HepG2 (cell line): ENCODE measurements at regions not wholly inside any gene's neighbourhood (a gene's known extent, or its start where the extent isn't known, plus 50 kb on each side); places are given as distances from the start of the nearest gene placed in this dataset.

Experiments used
- ATAC-seq: fragments of 200-7000 bp; cut with Tn5 transposase; 3 replicates; pipeline ENCODE4 v1.9.1; 2020; ENCODE audit warnings: mild to moderate bottlenecking, moderate library complexity
- BruUV-seq: library from RNA; stranded (reverse); fragments of 400-500 nt; replicated peaks from 2 replicates; lab custom pipeline; 2021; lab: Mats Ljungman, UMichigan
- CTCF ChIA-PET: fragments of 300-600 bp; formaldehyde crosslinking; extraction: SDS; loops from one replicate; lab custom pipeline; 2021; ENCODE audit warnings: low total read pairs, inconsistent platforms, low intra/inter-chr PET ratio; lab: Yijun Ruan, JAX
- POLR2A ChIA-PET: fragments of 350-600 bp; sonication (Branson Sonifier 250); formaldehyde crosslinking; loops from one replicate; lab custom pipeline; 2020; ENCODE audit warnings: antibody characterized with exemption, inconsistent platforms; lab: Yijun Ruan, JAX
- DNase-seq: peaks from one replicate; pipeline ENCODE4 v3.0.0-alpha.2; 2015; ENCODE audit warnings: low spot score
- FAIRE-seq: peaks from 3 replicates; lab custom pipeline; 2011; peaks lifted over from hg19 to GRCh38; lab: Jason Lieb, UNC
- H2AFZ ChIP-seq: one replicate; pipeline ENCODE4 v1.6.1; 2011; ENCODE audit warnings: low read length, inconsistent platforms
- H3K27ac ChIP-seq: fragments of 300-600 bp; 3 replicates; pipeline ENCODE4 v1.8.0; 2011; ENCODE audit warnings: mixed run types, mild to moderate bottlenecking, mixed read lengths, low read length, inconsistent platforms; ENCODE audit not compliant: insufficient read depth; ENCODE audit errors: extremely low read length
- H3K27me3 ChIP-seq, 2 experiments: fragments of 200-600 bp in 1 of 2; 2 replicates in 1 of 2; 3 replicates in 1 of 2; pipeline versions ENCODE4 v1.6.0 to v1.8.0; 2011; ENCODE audit warnings: low read length in 2 of 2, mild to moderate bottlenecking in 2 of 2, moderate library complexity in 2 of 2, inconsistent platforms in 1 of 2; ENCODE audit not compliant: insufficient read depth in 2 of 2, control insufficient read depth in 1 of 2
- H3K36me3 ChIP-seq, 2 experiments: fragments of 200-600 bp in 1 of 2; replicated peaks in 1 of 2; 2 replicates in 1 of 2; 3 replicates in 1 of 2; pipeline versions ENCODE4 v1.5.1 to v1.8.0; 2011; ENCODE audit warnings: low read length in 2 of 2, inconsistent platforms in 1 of 2; ENCODE audit not compliant: insufficient read depth in 2 of 2, control insufficient read depth in 1 of 2
- H3K4me1 ChIP-seq: 2 replicates; pipeline ENCODE4 v1.5.1; 2012; ENCODE audit warnings: low read length, inconsistent platforms; ENCODE audit not compliant: insufficient read depth
- H3K4me2 ChIP-seq: 2 replicates; pipeline ENCODE4 v1.6.0; 2011; ENCODE audit warnings: low read depth, low read length, inconsistent platforms
- H3K4me3 ChIP-seq, 3 experiments: fragments of 200-600 bp in 1 of 3; sonication (generic), shearing (Covaris generic) in 1 of 3; replicated peaks in 1 of 3; 2 replicates each; pipeline ENCODE4 v1.5.1; 2011 to 2016; ENCODE audit warnings: low read length in 3 of 3, inconsistent platforms in 2 of 3, low read depth in 2 of 3, mild to moderate bottlenecking in 2 of 3, control low read depth in 1 of 3, mixed read lengths in 1 of 3; ENCODE audit not compliant: insufficient read depth in 1 of 3
- H3K79me2 ChIP-seq: one replicate; pipeline ENCODE4 v1.6.1; 2011; ENCODE audit warnings: low read length, inconsistent platforms; ENCODE audit not compliant: insufficient read depth
- H3K9ac ChIP-seq: 2 replicates; pipeline ENCODE4 v1.6.0; 2011; ENCODE audit warnings: mild to moderate bottlenecking, low read depth, low read length, inconsistent platforms; ENCODE audit not compliant: insufficient read depth
- H3K9me3 ChIP-seq: 2 replicates; pipeline ENCODE4 v1.5.1; 2012; ENCODE audit warnings: mild to moderate bottlenecking, low read length
- H4K20me1 ChIP-seq: 2 replicates; pipeline ENCODE4 v1.6.0; 2011; ENCODE audit warnings: inconsistent platforms, mild to moderate bottlenecking, low read length, moderate library complexity; ENCODE audit not compliant: insufficient read depth
- ADNP ChIP-seq: sonication (generic); formaldehyde crosslinking; IDR thresholded peaks from 2 replicates; pipeline ENCODE4 v1.4.0; 2020; ENCODE audit warnings: missing genetic modification reagents
- ARID2 ChIP-seq: sonication (generic); formaldehyde crosslinking; IDR thresholded peaks from 2 replicates; pipeline ENCODE4 v1.8.1; 2022; ENCODE audit warnings: mild to moderate bottlenecking, missing genetic modification reagents, borderline replicate concordance
- ATF7 ChIP-seq, 2 experiments: fragments of 450-650 bp in 1 of 2; sonication (generic) in 1 of 2; formaldehyde crosslinking in 1 of 2; IDR thresholded peaks; 2 replicates each; pipeline versions ENCODE4 v1.4.0 to v1.6.1; 2016 to 2020; ENCODE audit warnings: antibody characterized with exemption in 1 of 2, mild to moderate bottlenecking in 1 of 2, missing genetic modification reagents in 1 of 2
- ELK4 ChIP-seq: sonication (generic); formaldehyde crosslinking; IDR thresholded peaks from 2 replicates; pipeline ENCODE4 v1.9.0; 2021; ENCODE audit warnings: missing genetic modification reagents, borderline replicate concordance
- GTF2F1 ChIP-seq: fragments of 150-350 bp; IDR thresholded peaks from 2 replicates; pipeline ENCODE4 v1.6.1; 2014; ENCODE audit warnings: low read length
- GTF3A ChIP-seq: sonication (generic); formaldehyde crosslinking; conservative IDR thresholded peaks from 2 replicates; pipeline ENCODE4 v1.4.0; 2020; ENCODE audit warnings: mild to moderate bottlenecking, missing genetic modification reagents
- MAFG ChIP-seq: sonication (generic); formaldehyde crosslinking; IDR thresholded peaks from 2 replicates; pipeline ENCODE4 v1.5.1; 2020; ENCODE audit warnings: mild to moderate bottlenecking, missing genetic modification reagents
- SMC3 ChIP-seq: IDR thresholded peaks from 2 replicates; pipeline ENCODE4 v1.6.1; 2011; ENCODE audit warnings: low read length, improper control_type of control experiment
- TSC22D2 ChIP-seq: sonication (generic); formaldehyde crosslinking; IDR thresholded peaks from 2 replicates; pipeline ENCODE4 v1.5.1; 2020; ENCODE audit warnings: missing genetic modification reagents, mild to moderate bottlenecking, borderline replicate concordance
- XBP1 ChIP-seq: sonication (generic); formaldehyde crosslinking; IDR thresholded peaks from 2 replicates; pipeline ENCODE4 v1.5.0; 2020; ENCODE audit warnings: missing genetic modification reagents
- YEATS2 ChIP-seq: sonication (generic); formaldehyde crosslinking; IDR thresholded peaks from 2 replicates; pipeline ENCODE4 v1.4.0; 2020; ENCODE audit warnings: missing genetic modification reagents, borderline replicate concordance
- YY1 ChIP-seq: IDR thresholded peaks from 2 replicates; pipeline ENCODE4 v1.6.1; 2011; ENCODE audit warnings: low read length, low read depth, moderate library complexity, mild to moderate bottlenecking; ENCODE audit not compliant: insufficient read depth, insufficient replicate concordance
- ZFP90 ChIP-seq: sonication (generic); formaldehyde crosslinking; IDR thresholded peaks from 2 replicates; pipeline ENCODE4 v1.8.0; 2022; ENCODE audit warnings: missing genetic modification reagents, mild to moderate bottlenecking, inconsistent platforms, borderline replicate concordance
- ZNF563 ChIP-seq: sonication (generic); formaldehyde crosslinking; IDR thresholded peaks from 2 replicates; pipeline ENCODE4 v1.8.0; 2022; ENCODE audit warnings: mild to moderate bottlenecking, moderate library complexity, missing genetic modification reagents
- ZNF674 ChIP-seq: sonication (generic); formaldehyde crosslinking; IDR thresholded peaks from 2 replicates; pipeline ENCODE4 v1.5.0; 2020; ENCODE audit warnings: low read depth, mild to moderate bottlenecking, missing genetic modification reagents
- ZNF775 ChIP-seq: sonication (generic); formaldehyde crosslinking; IDR thresholded peaks from 2 replicates; pipeline ENCODE4 v1.4.0; 2020; ENCODE audit warnings: missing genetic modification reagents, mild to moderate bottlenecking, moderate library complexity, borderline replicate concordance
- ZNF781 ChIP-seq: sonication (generic); formaldehyde crosslinking; IDR thresholded peaks from 2 replicates; pipeline ENCODE4 v1.5.1; 2020; ENCODE audit warnings: borderline replicate concordance, mild to moderate bottlenecking, missing genetic modification reagents; ENCODE audit errors: not compliant biosample characterization
- WGBS: methylation state at CpG from one replicate; pipeline ENCODE4 v1.1.6; 2017; ENCODE audit warnings: low lambda C conversion rate; 5-methylcytosine and 5-hydroxymethylcytosine counted together
- in situ Hi-C: cut with HindIII; loops from 2 replicates; pipeline ENCODE4 v1.10.0; 2017; ENCODE audit warnings: low pct_unique_long_range_greater_than_20kb; ENCODE audit not compliant: extremely low pct_ligation_motif_present
- intact Hi-C: fragments of 100-400 bp; cut with micrococcal nuclease; formaldehyde crosslinking; loops from one replicate; pipeline ENCODE4 v1.10.0; 2022; ENCODE audit not compliant: unreplicated experiment

DNA sequence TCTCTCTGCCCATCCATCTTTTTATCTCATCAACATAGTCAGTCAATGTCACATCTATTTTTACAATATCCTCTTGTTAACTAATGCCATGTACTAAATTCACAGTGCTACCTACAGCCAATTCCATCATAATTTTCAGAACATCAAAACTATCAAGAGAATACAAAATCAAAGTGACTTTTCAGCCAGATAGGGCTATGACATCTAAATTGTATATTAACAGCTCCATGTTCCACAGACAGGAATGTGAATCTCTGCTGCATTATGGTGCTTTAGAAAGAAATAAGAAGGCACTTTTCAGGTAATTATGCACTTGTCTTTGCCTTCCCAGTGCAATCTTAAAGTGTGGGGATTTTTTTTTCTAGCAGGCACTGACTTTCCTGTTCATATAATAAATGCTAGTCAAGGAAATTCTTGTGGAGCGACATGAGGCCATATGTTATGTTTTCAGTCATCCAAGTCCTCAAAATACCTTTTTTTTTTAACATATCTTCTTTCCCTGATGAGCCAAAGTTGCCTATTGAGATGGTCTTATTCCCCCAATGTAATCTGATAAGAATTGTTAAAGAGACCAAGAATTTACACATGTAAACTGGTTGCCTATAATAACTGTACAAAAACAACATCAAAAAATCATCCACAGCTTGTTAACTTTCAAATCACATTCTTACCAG is 252.0 kb upstream of the CNTN3 start:
- no TSS peak for BruUV-seq
- no peak for TF ChIP-seq ZFP90 (CRISPR knock-in tag)
- Histone ChIP-seq H3K27me3 (no peaks in the 10 kb centered on the region), H3K4me2 (no peak overlapping the region), H3K27ac (no peak overlapping the region), H3K4me1 (no peaks in the 10 kb centered on the region), H3K36me3 (no peaks in the 10 kb centered on the region), H3K9ac (no peak overlapping the region), H2AFZ (no peak overlapping the region), H3K4me3 (no peak overlapping the region), H3K9me3 (no peaks in the 10 kb centered on the region), H4K20me1 (no peaks in the 10 kb centered on the region), H3K79me2 (no peaks in the 10 kb centered on the region)
- 3% methylated on average over 1 of the region's 1 CpG for WGBS
- FAIRE-seq (no peak), ATAC-seq (no peak), DNase-seq (no peak)
- ChIA-PET CTCF (no interaction called here), POLR2A (no interaction called here)
- intact Hi-C loops = no loop called here
- in situ Hi-C loops = no loop called here

DNA sequence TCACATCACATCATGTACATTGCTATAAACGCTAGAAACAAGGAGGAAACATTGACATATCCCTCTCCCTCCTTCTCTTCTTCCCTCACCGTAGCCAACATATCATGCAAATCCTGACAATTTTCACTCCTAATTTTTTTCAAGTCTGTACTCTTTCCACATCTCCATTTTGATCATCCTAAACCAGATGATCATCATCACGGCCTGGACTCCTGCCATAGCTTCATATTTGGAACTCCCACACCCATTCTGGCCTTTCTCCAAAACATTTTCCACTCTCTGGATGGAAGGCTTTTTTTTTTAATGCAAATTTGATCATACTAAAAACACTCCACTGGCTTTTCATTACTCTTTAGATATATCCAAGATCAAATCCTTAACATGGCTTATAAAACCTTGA is 248.0 kb upstream of the CNTN3 start:
- TF ChIP-seq YEATS2 (CRISPR knock-in tag) (no peak), ATF7 (IDR thresholded peaks at IDR 0.05) (no peak), ATF7 (CRISPR knock-in tag; IDR thresholded peaks at IDR 0.05) (no peak), ZNF775 (no peak), XBP1 (CRISPR knock-in tag) (no peak), GTF3A (CRISPR knock-in tag) (no peak), ADNP (CRISPR knock-in tag) (no peak), SMC3 (no peak), ARID2 (CRISPR knock-in tag) (no peak), ELK4 (no peak), ZNF781 (CRISPR knock-in tag) (no peak), MAFG (CRISPR knock-in tag) (no peak), ZNF674 (CRISPR knock-in tag) (no peak), GTF2F1 (no peak), ZNF563 (CRISPR knock-in tag) (no peak), YY1 (no peak), TSC22D2 (no peak)
- no peaks in the 10 kb centered on the region for H4K20me1 ChIP-seq
- ChIA-PET POLR2A (no interaction called here), CTCF (no interaction called here)
- intact Hi-C loops (no loop called here), in situ Hi-C loops (no loop called here)
- DNase-seq = no peak
- no peak overlapping the region for H2AFZ ChIP-seq
- H3K27ac ChIP-seq = no peak overlapping the region
- FAIRE-seq = no peak
- no peaks in the 10 kb centered on the region for H3K9me3 ChIP-seq
- no peak for ATAC-seq
- no TSS peak for BruUV-seq
- H3K36me3 ChIP-seq = no peaks in the 10 kb centered on the region
- no peaks in the 10 kb centered on the region for H3K27me3 ChIP-seq
- no peak overlapping the region for H3K4me2 ChIP-seq
- no peak overlapping the region for H3K9ac ChIP-seq
- WGBS = 6% methylated on average over 3 of the region's 3 CpGs
- H3K4me1 ChIP-seq = no peaks in the 10 kb centered on the region
- no peak overlapping the region for H3K4me3 ChIP-seq
- H3K79me2 ChIP-seq = no peaks in the 10 kb centered on the region
